HEK293 (cell line): ENCODE measurements at regions not wholly inside any gene's neighbourhood (a gene's known extent, or its start where the extent isn't known, plus 50 kb on each side); places are given as distances from the start of the nearest gene placed in this dataset.

Source experiments
- CTCF ChIA-PET: fragments of 350-600 bp; formaldehyde crosslinking; extraction: SDS; loops from one replicate; lab custom pipeline; 2021; ENCODE audit warnings: antibody characterized with exemption; lab: Yijun Ruan, JAX
- POLR2A ChIA-PET: fragments of 300-600 bp; formaldehyde crosslinking; extraction: SDS; loops from one replicate; lab custom pipeline; 2020; ENCODE audit warnings: antibody characterized with exemption, inconsistent platforms; lab: Yijun Ruan, JAX
- H3K27ac ChIP-seq: fragments of 200-500 bp; sonication (Bioruptor generic); 2 replicates; pipeline ENCODE4 v1.5.1; 2014; ENCODE audit warnings: low read depth, low read length, control low read depth, inconsistent platforms; ENCODE audit errors: extremely low read depth
- H3K36me3 ChIP-seq, 2 experiments: fragments of 200-500 bp in 1 of 2; sonication (Bioruptor generic) in 1 of 2; 1 replicate in 1 of 2; 2 replicates in 1 of 2; pipeline ENCODE4 v1.5.1; 2014 to 2017; ENCODE audit warnings: inconsistent platforms in 2 of 2, low read length in 2 of 2; ENCODE audit not compliant: control insufficient read depth in 2 of 2, insufficient read depth in 1 of 2
- H3K4me1 ChIP-seq: fragments of 200-500 bp; sonication (Bioruptor generic); 2 replicates; pipeline ENCODE4 v1.5.1; 2014; ENCODE audit warnings: mild to moderate bottlenecking, low read length, inconsistent platforms; ENCODE audit not compliant: control insufficient read depth, insufficient read depth
- H3K4me3 ChIP-seq: 2 replicates; pipeline ENCODE4 v1.5.1; 2011; ENCODE audit warnings: low read depth, mild to moderate bottlenecking, control low read depth, low read length, moderate library complexity
- H3K9me3 ChIP-seq: fragments of 200-500 bp; sonication (Bioruptor generic); 2 replicates; pipeline ENCODE4 v1.5.1; 2014; ENCODE audit warnings: low read depth, low read length, inconsistent platforms; ENCODE audit not compliant: control insufficient read depth, insufficient read depth
- BCL11A ChIP-seq: fragments of 450-650 bp; formaldehyde crosslinking; IDR thresholded peaks from 2 replicates; pipeline ENCODE4 v1.5.1; 2016; ENCODE audit warnings: low read depth, missing biosample characterization, missing genetic modification characterization
- FEZF1 ChIP-seq: fragments of 450-650 bp; formaldehyde crosslinking; IDR thresholded peaks from 2 replicates; pipeline ENCODE4 v1.5.1; 2016; ENCODE audit warnings: missing biosample characterization, missing genetic modification characterization
- KLF16 ChIP-seq: fragments of 450-650 bp; formaldehyde crosslinking; IDR thresholded peaks from 2 replicates; pipeline ENCODE4 v1.5.1; 2017; ENCODE audit warnings: missing biosample characterization, missing genetic modification characterization
- KLF8 ChIP-seq: fragments of 450-650 bp; formaldehyde crosslinking; IDR thresholded peaks from 2 replicates; pipeline ENCODE4 v1.5.1; 2016; ENCODE audit warnings: missing biosample characterization, missing genetic modification characterization
- OVOL3 ChIP-seq: fragments of 450-650 bp; formaldehyde crosslinking; IDR thresholded peaks from 2 replicates; pipeline ENCODE4 v1.5.1; 2016; ENCODE audit warnings: missing biosample characterization, missing genetic modification characterization
- SP3 ChIP-seq: fragments of 450-650 bp; formaldehyde crosslinking; IDR thresholded peaks from 2 replicates; pipeline ENCODE4 v1.5.1; 2016; ENCODE audit warnings: missing biosample characterization, missing genetic modification characterization
- ZBTB48 ChIP-seq: fragments of 450-650 bp; formaldehyde crosslinking; IDR thresholded peaks from 2 replicates; pipeline ENCODE4 v1.5.1; 2016; ENCODE audit warnings: missing biosample characterization, missing genetic modification characterization
- ZNF10 ChIP-seq: fragments of 450-650 bp; formaldehyde crosslinking; IDR thresholded peaks from 2 replicates; pipeline ENCODE4 v1.5.1; 2017; ENCODE audit warnings: missing biosample characterization, missing genetic modification characterization
- ZNF112 ChIP-seq: fragments of 450-650 bp; formaldehyde crosslinking; IDR thresholded peaks from 2 replicates; pipeline ENCODE4 v1.5.0; 2017; ENCODE audit warnings: missing biosample characterization, missing genetic modification characterization
- ZNF157 ChIP-seq: fragments of 450-650 bp; formaldehyde crosslinking; IDR thresholded peaks from 2 replicates; pipeline ENCODE4 v1.5.1; 2016; ENCODE audit warnings: missing biosample characterization, missing genetic modification characterization
- ZNF175 ChIP-seq: fragments of 450-650 bp; formaldehyde crosslinking; IDR thresholded peaks from 2 replicates; pipeline ENCODE4 v1.5.1; 2016; ENCODE audit warnings: missing biosample characterization, missing genetic modification characterization
- ZNF24 ChIP-seq: fragments of 450-650 bp; formaldehyde crosslinking; IDR thresholded peaks from 2 replicates; pipeline ENCODE4 v1.5.1; 2016; ENCODE audit warnings: missing biosample characterization, missing genetic modification characterization
- ZNF274 ChIP-seq, 2 experiments: fragments of 200-500 bp in 1 of 2; fragments of 450-650 bp in 1 of 2; sonication (Bioruptor generic) in 1 of 2; formaldehyde crosslinking in 1 of 2; IDR thresholded peaks; 2 replicates each; pipeline versions ENCODE4 v1.5.1 to v1.6.1; 2014 to 2016; ENCODE audit warnings: borderline replicate concordance in 1 of 2, inconsistent platforms in 1 of 2, low read length in 1 of 2, missing biosample characterization in 1 of 2, missing genetic modification characterization in 1 of 2
- ZNF302 ChIP-seq: fragments of 450-650 bp; formaldehyde crosslinking; IDR thresholded peaks from 2 replicates; pipeline ENCODE4 v1.5.1; 2016; ENCODE audit warnings: missing biosample characterization, missing genetic modification characterization, low read depth
- ZNF354C ChIP-seq: fragments of 450-650 bp; formaldehyde crosslinking; IDR thresholded peaks from 2 replicates; pipeline ENCODE4 v1.5.1; 2016; ENCODE audit warnings: missing biosample characterization, missing genetic modification characterization, low read depth, borderline replicate concordance
- ZNF37A ChIP-seq: fragments of 450-650 bp; IDR thresholded peaks from 2 replicates; pipeline ENCODE4 v1.5.1; 2018; ENCODE audit warnings: missing biosample characterization, missing genetic modification characterization
- ZNF501 ChIP-seq: fragments of 450-650 bp; formaldehyde crosslinking; IDR thresholded peaks from 2 replicates; pipeline ENCODE4 v1.5.1; 2016; ENCODE audit warnings: missing biosample characterization, missing genetic modification characterization
- ZNF548 ChIP-seq: fragments of 450-650 bp; formaldehyde crosslinking; IDR thresholded peaks from 2 replicates; pipeline ENCODE4 v1.5.1; 2016; ENCODE audit warnings: missing biosample characterization, missing genetic modification characterization
- ZNF610 ChIP-seq: fragments of 450-650 bp; formaldehyde crosslinking; IDR thresholded peaks from 2 replicates; pipeline ENCODE4 v1.5.1; 2016; ENCODE audit warnings: missing biosample characterization, missing genetic modification characterization, borderline replicate concordance
- ZNF621 ChIP-seq: fragments of 450-650 bp; formaldehyde crosslinking; IDR thresholded peaks from 2 replicates; pipeline ENCODE4 v1.5.1; 2017; ENCODE audit warnings: missing biosample characterization, missing genetic modification characterization
- ZNF639 ChIP-seq: fragments of 450-650 bp; formaldehyde crosslinking; IDR thresholded peaks from 2 replicates; pipeline ENCODE4 v1.5.1; 2016; ENCODE audit warnings: missing biosample characterization, missing genetic modification characterization
- ZNF654 ChIP-seq: fragments of 450-650 bp; formaldehyde crosslinking; IDR thresholded peaks from 2 replicates; pipeline ENCODE4 v1.5.1; 2016; ENCODE audit warnings: low read depth, missing biosample characterization, missing genetic modification characterization
- ZNF701 ChIP-seq: fragments of 450-650 bp; formaldehyde crosslinking; IDR thresholded peaks from 2 replicates; pipeline ENCODE4 v1.5.1; 2016; ENCODE audit warnings: missing biosample characterization, missing genetic modification characterization
- ZNF747 ChIP-seq: fragments of 450-650 bp; formaldehyde crosslinking; IDR thresholded peaks from 2 replicates; pipeline ENCODE4 v1.5.1; 2016; ENCODE audit warnings: missing biosample characterization, missing genetic modification characterization
- TF ChIP-seq, protein P1 (sequence below): fragments of 450-650 bp; formaldehyde crosslinking; IDR thresholded peaks from 2 replicates; pipeline ENCODE4 v1.5.1; 2017; ENCODE audit warnings: missing biosample characterization, missing genetic modification characterization

DNA sequence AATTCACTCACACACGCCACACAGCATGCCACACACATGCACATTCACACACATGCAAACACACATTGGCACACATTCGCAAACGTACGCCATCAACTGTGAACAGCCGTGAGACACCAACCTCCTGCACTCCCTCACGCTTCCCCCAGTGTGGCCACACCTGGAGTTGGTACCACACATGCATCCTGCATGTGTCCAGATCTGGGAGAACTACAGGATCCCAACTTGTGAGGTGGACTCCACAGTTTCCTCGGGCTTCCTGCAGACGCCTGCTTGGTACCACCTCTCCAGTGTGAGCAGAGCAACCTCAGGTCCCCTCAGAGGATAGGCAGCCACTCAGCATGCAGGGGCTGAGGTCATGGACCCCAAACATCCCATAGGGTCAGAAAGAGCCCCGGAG is 239.0 kb downstream of the EIPR1 start:
- POLR2A ChIA-PET: no interaction called here
- Histone ChIP-seq H3K4me3 (no peak overlapping the region), H3K36me3 (no peaks in the 10 kb centered on the region), H3K9me3 (no peaks in the 10 kb centered on the region), H3K27ac (no peak overlapping the region), H3K4me1 (no peaks in the 10 kb centered on the region)
- TF ChIP-seq ZNF621 (tag by site-specific recombination) (no peak), SP3 (tag by site-specific recombination) (no peak), ZNF10 (no peak), ZNF157 (no peak), ZNF24 (tag by site-specific recombination) (no peak), OVOL3 (no peak), ZNF747 (no peak), ZNF639 (no peak), ZNF654 (tag by site-specific recombination) (no peak), KLF16 (tag by site-specific recombination) (no peak), ZBTB48 (tag by site-specific recombination) (no peak), BCL11A (tag by site-specific recombination) (no peak), ZNF610 (tag by site-specific recombination) (no peak), ZNF302 (no peak), FEZF1 (no peak)
- CTCF ChIA-PET: interaction anchor here (0.6 kb wide), 1 partner anchor 463 kb away, joined by 3 read pairs; no protein-coding TSS in a partner anchor

GRCh38 chr2:3137651-3138300 is 239.8 kb downstream of the EIPR1 start:
- TF ChIP-seq KLF8 (tag by site-specific recombination): no peak
- TF ChIP-seq, protein P1, sequence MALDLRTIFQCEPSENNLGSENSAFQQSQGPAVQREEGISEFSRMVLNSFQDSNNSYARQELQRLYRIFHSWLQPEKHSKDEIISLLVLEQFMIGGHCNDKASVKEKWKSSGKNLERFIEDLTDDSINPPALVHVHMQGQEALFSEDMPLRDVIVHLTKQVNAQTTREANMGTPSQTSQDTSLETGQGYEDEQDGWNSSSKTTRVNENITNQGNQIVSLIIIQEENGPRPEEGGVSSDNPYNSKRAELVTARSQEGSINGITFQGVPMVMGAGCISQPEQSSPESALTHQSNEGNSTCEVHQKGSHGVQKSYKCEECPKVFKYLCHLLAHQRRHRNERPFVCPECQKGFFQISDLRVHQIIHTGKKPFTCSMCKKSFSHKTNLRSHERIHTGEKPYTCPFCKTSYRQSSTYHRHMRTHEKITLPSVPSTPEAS (tag by site-specific recombination): peak; percentile 93
- no peak for TF ChIP-seq ZNF274 (IDR thresholded peaks at IDR 0.05; ENCODE audit: low read length)
- TF ChIP-seq ZNF274 (tag by site-specific recombination; IDR thresholded peaks at IDR 0.05; ENCODE audit: borderline replicate concordance): peak; percentile 14; the same call in 1 of the 2 replicates
- no peak for TF ChIP-seq ZNF354C
- no peak for TF ChIP-seq ZNF501 (tag by site-specific recombination)
- TF ChIP-seq ZNF175 (tag by site-specific recombination): no peak
- no peak for TF ChIP-seq ZNF548 (tag by site-specific recombination)
- no peak for TF ChIP-seq ZNF701 (tag by site-specific recombination)
- TF ChIP-seq ZNF112: no peak
- no peak for TF ChIP-seq ZNF37A
- no peak for TF ChIP-seq KLF16 (tag by site-specific recombination)
- H3K27ac ChIP-seq: no peak overlapping the region
- POLR2A ChIA-PET: no interaction called here
- H3K4me1 ChIP-seq: no peaks in the 10 kb centered on the region
- CTCF ChIA-PET: interaction anchor here (0.7 kb wide), 1 partner anchor 1984 kb away, joined by 5 read pairs; no protein-coding TSS in a partner anchor
- H3K9me3 ChIP-seq: no peaks in the 10 kb centered on the region
- H3K4me3 ChIP-seq: no peak overlapping the region
- H3K36me3 ChIP-seq: no peaks in the 10 kb centered on the region
